ENCODE measurements at regions not wholly inside any gene's neighbourhood (a gene's known extent, or its start where the extent isn't known, plus 50 kb on each side); places are given as distances from the start of the nearest gene placed in this dataset.

GRCh38 chr5:143741421-143741820 lies 70.5 kb upstream of the HMHB1 start:
- TF ChIP-seq JUND (IDR thresholded peaks at IDR 0.05; ENCODE audit: low read depth), result no peak
- in situ Hi-C loops (cut with HindIII; ENCODE audit: low pct_unique_long_range_greater_than_20kb, low sequenced_read_pairs), result no loop called here
- DNase-seq (ENCODE audit: low read depth in 1 of 2, low spot score in 1 of 2), result no peak

GRCh38 chr5:143740956-143741355 lies 71.0 kb upstream of the HMHB1 start:
- in situ Hi-C loops (cut with HindIII; ENCODE audit: low pct_unique_long_range_greater_than_20kb, low sequenced_read_pairs), result no loop called here

GRCh38 chr5:143739746-143740145 lies 72.2 kb upstream of the HMHB1 start:
- in situ Hi-C loops (cut with HindIII; ENCODE audit: low pct_unique_long_range_greater_than_20kb, low sequenced_read_pairs), result no loop called here
- no peak for DNase-seq (ENCODE audit: low read depth in 1 of 2, low spot score in 1 of 2)
- TF ChIP-seq JUND (IDR thresholded peaks at IDR 0.05; ENCODE audit: low read depth), result no peak

More at GRCh38 chr5:143740956-143741355, 71.0 kb upstream of the HMHB1 start:
- DNase-seq (ENCODE audit: low read depth in 1 of 2, low spot score in 1 of 2), result no peak
- TF ChIP-seq JUND (IDR thresholded peaks at IDR 0.05; ENCODE audit: low read depth), result no peak

- no peak for DNase-seq (ENCODE audit: low read depth in 1 of 2, low spot score in 1 of 2)
- TF ChIP-seq JUND (IDR thresholded peaks at IDR 0.05; ENCODE audit: low read depth), result no peak
- in situ Hi-C loops (cut with HindIII; ENCODE audit: low pct_unique_long_range_greater_than_20kb, low sequenced_read_pairs), result no loop called here
Measured at GRCh38 chr5:143738417-143739401, 73.3 kb upstream of the HMHB1 start.

- in situ Hi-C loops (cut with HindIII; ENCODE audit: low pct_unique_long_range_greater_than_20kb, low sequenced_read_pairs), result no loop called here
- no peak for DNase-seq (ENCODE audit: low read depth in 1 of 2, low spot score in 1 of 2)
- no peak for TF ChIP-seq JUND (IDR thresholded peaks at IDR 0.05; ENCODE audit: low read depth)
Measured at GRCh38 chr5:143737062-143737461, 74.9 kb upstream of the HMHB1 start.

GRCh38 chr5:143734456-143734780 lies 77.5 kb upstream of the HMHB1 start:
- TF ChIP-seq JUND (IDR thresholded peaks at IDR 0.05; ENCODE audit: low read depth), result no peak
- DNase-seq (ENCODE audit: low read depth in 1 of 2, low spot score in 1 of 2), result no peak
- in situ Hi-C loops (cut with HindIII; ENCODE audit: low pct_unique_long_range_greater_than_20kb, low sequenced_read_pairs), result no loop called here

- DNase-seq (ENCODE audit: low read depth in 1 of 2, low spot score in 1 of 2), result no peak
- no peak for TF ChIP-seq JUND (IDR thresholded peaks at IDR 0.05; ENCODE audit: low read depth)
- in situ Hi-C loops (cut with HindIII; ENCODE audit: low pct_unique_long_range_greater_than_20kb, low sequenced_read_pairs), result no loop called here
Measured at GRCh38 chr5:143733665-143734455, 78.1 kb upstream of the HMHB1 start.

- in situ Hi-C loops (cut with HindIII; ENCODE audit: low pct_unique_long_range_greater_than_20kb, low sequenced_read_pairs), result no loop called here
- no peak for DNase-seq (ENCODE audit: low read depth in 1 of 2, low spot score in 1 of 2)
- no peak for TF ChIP-seq JUND (IDR thresholded peaks at IDR 0.05; ENCODE audit: low read depth)
Measured at GRCh38 chr5:143732402-143732801, 79.6 kb upstream of the HMHB1 start.

GRCh38 chr5:143730112-143730801 lies 81.7 kb upstream of the HMHB1 start:
- no peak for DNase-seq (ENCODE audit: low read depth in 1 of 2, low spot score in 1 of 2)
- in situ Hi-C loops (cut with HindIII; ENCODE audit: low pct_unique_long_range_greater_than_20kb, low sequenced_read_pairs), result no loop called here
- no peak for TF ChIP-seq JUND (IDR thresholded peaks at IDR 0.05; ENCODE audit: low read depth)

- DNase-seq (ENCODE audit: low read depth in 1 of 2, low spot score in 1 of 2), result no peak
- in situ Hi-C loops (cut with HindIII; ENCODE audit: low pct_unique_long_range_greater_than_20kb, low sequenced_read_pairs), result no loop called here
Measured at GRCh38 chr5:143729334-143729946, 82.5 kb upstream of the HMHB1 start.

GRCh38 chr5:143723159-143723558 lies 88.8 kb upstream of the HMHB1 start:
- DNase-seq (ENCODE audit: low read depth in 1 of 2, low spot score in 1 of 2), result no peak
- no peak for TF ChIP-seq JUND (IDR thresholded peaks at IDR 0.05; ENCODE audit: low read depth)
- in situ Hi-C loops (cut with HindIII; ENCODE audit: low pct_unique_long_range_greater_than_20kb, low sequenced_read_pairs), result no loop called here

More at GRCh38 chr5:143729334-143729946, 82.5 kb upstream of the HMHB1 start:
- no peak for TF ChIP-seq JUND (IDR thresholded peaks at IDR 0.05; ENCODE audit: low read depth)

- no peak for DNase-seq (ENCODE audit: low read depth in 1 of 2, low spot score in 1 of 2)
- no peak for TF ChIP-seq JUND (IDR thresholded peaks at IDR 0.05; ENCODE audit: low read depth)
- in situ Hi-C loops (cut with HindIII; ENCODE audit: low pct_unique_long_range_greater_than_20kb, low sequenced_read_pairs), result no loop called here
Measured at GRCh38 chr5:143721925-143722324, 90.0 kb upstream of the HMHB1 start.
